Ovary (tissue), 3 donors: ENCODE measurements at regions not wholly inside any gene's neighbourhood (a gene's known extent, or its start where the extent isn't known, plus 50 kb on each side); places are given as distances from the start of the nearest gene placed in this dataset.

Source experiments
- CTCF ChIP-seq, 3 donors: fragments of 450-650 bp in 2 of 3; fragments of 200-600 bp in 1 of 3; IDR thresholded peaks; one replicate each; pipeline versions ENCODE4 v1.5.1 to v1.8.0; 2016 to 2022; ENCODE audit warnings: antibody characterized with exemption in 3 of 3, mild to moderate bottlenecking in 1 of 3
- POLR2A ChIP-seq: fragments of 450-650 bp; IDR thresholded peaks from one replicate; pipeline ENCODE4 v1.6.1; 2017; ENCODE audit warnings: antibody characterized with exemption, mild to moderate bottlenecking, moderate library complexity
- donor health status: DM: no; HTN: no; CAD: no.

- TF ChIP-seq CTCF (IDR thresholded peaks at IDR 0.05) (no peak), POLR2A (no peak)
Observed at GRCh38 chr4:187304133-187304532, 580.5 kb upstream of the FAT1 start.
